NCI-H1436 treated with DMSO at 0.1 percent for 48 hours (cell line): ENCODE measurements at regions not wholly inside any gene's neighbourhood (a gene's known extent, or its start where the extent isn't known, plus 50 kb on each side); places are given as distances from the start of the nearest gene placed in this dataset.

Experiments used
- DNase-seq: peaks from one replicate; lab custom pipeline; 2025; lab: John Stamatoyannopoulos, UW

DNA sequence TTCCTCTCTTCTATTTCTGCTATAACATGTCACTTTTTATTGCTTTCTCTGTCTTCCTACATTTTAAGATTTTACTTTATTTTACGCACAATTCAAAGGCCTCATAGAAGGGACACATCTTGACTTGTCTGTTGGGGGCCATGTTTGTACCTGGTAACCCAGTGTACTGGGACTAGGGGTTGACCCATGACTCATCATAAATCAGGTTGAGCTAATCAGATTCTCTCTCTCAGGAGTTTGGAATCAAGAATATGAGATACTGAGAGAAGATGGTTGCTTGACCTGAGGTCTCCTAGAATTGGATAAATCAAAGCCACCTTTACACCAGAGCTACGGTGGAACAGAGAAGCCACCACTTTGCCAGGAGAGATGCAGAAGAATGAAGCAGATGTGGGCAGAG lies 153.0 kb downstream of the UXS1 start:
- DNase-seq: no peak

DNA sequence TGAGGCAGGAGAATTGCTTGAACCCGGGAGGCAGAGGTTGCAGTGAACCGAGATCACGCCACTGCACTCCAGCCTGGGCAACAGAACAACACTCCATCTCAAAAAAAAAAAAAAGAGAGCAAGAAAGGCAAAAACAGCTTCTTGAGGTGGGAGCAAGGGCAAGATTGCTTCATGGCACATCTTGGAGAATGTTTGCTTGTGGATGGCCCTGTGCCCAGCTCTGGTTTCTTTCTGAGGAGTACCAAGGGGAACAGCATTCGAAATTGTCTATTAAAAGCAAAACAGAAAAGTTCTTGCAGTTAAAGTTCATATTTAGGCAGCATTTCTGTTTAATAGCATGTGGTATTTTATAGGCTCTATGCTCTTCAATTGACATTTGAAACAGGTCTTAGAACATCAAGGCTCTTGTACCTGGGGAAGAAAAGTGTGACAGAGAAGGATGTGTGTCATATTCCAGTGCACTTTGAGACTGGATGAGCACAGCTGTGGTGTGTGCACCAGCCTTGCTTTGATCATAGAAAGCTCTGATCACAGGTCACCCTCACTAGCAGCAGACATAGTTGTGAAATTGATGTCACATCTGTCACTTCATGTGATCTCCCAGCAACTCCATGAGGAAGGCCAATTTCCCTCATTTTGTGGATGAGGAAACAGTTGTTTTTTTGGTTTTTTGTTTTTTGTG lies 154.3 kb downstream of the UXS1 start:
- DNase-seq: no peak

DNA sequence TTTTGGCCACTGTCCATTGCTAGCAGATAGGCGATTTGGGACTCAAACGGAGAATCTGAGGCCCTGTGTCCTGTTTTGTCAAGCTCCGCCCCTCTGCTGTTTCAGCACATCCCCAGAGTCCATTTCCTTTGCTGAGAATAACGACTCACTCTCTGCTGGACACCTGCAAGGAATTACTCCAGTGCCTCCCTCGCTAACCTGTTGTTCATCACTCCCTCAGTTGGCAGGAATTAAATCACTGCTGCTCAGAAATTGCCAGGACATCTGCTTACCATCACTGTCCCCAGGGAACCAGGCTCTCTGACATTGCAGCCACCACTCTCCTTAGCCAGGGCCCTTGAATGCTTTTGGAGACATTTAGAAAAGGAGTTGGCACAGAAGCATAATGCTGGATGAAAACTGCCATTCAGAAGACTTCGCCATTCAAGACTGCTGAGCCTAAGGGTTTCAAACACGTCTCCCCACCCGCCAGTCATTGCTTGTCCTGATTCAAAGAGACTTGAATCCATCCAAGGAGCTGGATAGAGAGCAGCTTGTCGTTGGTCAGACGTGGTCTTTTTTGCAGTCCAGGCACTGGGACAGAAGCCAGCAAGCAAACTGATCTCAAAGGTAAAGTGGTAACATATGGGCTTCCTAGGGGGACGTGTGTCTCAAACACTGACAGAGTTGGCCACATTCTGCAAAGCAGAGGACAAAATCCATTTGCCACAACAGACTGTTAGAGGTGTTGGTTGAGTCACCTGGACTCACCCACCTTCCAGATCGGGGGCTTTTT lies 155.3 kb downstream of the UXS1 start:
- DNase-seq: no peak

DNA sequence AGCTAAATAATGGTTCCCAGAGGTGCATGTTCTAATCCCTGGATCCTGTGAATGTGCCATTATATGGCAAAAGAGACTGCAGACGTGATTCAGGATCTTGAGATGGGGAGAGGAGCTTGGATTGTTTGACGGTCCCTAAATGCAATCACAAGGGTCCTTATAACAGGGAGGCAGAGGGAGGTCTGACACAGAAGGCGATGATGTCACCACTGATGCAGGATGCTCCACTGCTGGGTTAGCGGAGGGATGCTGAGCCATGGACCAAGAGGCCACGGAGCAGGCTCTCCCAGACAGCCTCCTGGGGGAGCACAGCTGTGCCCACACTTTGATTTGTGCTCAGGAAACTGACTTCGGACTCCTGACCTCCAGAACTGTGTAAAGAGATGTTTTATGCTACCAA lies 156.2 kb downstream of the UXS1 start:
- no peak for DNase-seq

DNA sequence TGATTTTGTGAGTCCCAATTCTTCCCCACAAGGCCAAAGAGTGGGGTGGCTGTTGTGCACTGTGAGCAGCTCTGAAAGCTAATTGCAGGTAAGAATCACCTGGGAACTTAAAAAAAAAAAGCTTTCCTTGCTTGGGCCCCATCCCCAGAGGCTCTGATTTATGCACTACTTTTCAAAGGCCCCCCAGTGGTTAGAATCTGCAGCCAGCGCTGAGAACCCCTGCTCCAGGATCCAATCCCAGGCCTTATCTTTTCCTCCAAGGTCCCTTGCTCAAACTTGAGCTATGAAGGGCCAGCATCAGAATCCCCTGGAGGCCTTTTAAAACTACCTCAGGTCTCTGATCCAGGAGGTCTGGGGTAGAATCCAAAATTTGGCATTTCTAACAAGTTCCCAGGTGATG lies 156.8 kb downstream of the UXS1 start:
- no peak for DNase-seq

DNA sequence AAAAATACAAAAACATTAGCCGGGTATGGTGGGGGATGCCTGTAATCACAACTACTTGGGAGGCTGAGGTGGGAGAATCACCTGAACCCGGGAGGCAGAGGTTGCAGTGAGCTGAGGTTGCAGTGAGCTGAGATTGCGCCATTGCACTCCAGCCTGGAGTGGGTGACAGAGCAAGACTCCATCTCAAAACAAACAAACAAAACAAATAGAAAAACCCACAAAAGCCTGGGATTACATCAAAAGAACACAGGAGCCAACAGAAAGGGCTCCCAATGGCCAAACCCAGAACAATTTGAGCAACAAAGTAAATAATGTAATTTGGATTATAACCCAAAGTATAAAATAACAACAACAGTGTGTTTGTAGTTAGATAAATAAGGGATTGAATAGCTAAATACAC lies 159.8 kb downstream of the UXS1 start:
- DNase-seq: no peak

DNA sequence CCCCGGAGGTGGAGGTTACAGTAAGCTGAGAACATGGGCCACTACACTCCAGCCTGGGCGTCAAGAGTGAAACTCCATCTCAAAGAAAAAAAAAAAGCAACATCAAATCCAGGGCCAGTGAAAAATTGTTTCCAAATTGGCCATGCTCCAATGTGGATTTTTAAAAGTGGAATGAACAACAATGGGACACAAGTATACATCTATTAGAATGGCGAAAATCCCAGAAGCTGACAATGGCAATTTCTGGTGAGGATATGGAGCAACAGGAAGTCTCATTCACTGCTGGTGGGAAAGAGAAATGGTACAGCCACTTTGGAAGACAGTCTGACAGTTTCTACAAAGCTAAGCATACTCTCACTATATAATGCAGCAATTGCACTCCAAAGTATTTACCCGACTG lies 161.4 kb downstream of the UXS1 start:
- no peak for DNase-seq

DNA sequence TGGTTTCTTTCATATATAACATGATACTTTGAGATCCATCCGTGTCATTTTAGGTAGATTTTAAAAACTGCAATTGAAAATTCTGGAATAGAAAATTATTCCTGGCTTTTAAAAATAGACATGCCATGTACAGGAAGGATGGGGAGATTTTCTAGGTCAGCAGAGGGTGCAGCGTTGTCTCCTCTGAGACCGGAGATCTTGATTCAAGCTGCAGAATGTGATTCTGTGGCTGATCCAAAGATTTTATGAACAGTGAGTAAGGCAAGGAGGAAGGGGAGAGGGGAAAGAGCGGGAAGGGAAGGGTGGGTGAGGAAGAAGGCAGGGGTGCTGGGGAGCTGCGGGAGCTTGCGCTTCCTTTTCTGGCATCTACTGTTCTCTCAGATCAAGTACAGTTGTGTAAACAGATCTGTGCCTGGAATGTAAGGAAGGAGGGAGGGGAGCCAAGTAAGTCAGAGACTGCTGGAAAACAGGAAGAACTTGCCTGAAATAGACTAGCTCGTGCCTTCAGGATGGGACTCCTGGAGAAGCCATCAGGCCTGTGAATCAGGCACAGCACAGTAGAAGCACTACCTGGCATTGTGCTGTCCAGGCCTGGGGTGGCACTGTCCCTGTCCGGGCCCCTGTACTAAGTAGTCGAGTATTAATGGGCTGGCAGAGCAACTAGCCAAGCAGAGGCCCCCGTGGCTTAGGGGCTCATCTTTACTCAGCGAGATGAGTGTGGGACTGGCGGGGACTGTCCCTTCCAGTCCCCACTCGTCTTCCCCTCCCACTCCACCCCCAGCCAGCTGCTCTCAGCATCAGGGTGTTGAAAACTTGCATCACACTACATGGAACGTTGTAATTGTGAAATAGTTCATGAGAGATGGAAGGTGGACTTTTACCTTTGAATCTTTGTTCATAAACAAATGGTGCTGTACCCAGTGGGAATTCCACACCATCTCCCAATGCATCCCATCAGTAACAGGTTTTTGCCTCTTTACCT lies 163.5 kb downstream of the UXS1 start:
- no peak for DNase-seq

DNA sequence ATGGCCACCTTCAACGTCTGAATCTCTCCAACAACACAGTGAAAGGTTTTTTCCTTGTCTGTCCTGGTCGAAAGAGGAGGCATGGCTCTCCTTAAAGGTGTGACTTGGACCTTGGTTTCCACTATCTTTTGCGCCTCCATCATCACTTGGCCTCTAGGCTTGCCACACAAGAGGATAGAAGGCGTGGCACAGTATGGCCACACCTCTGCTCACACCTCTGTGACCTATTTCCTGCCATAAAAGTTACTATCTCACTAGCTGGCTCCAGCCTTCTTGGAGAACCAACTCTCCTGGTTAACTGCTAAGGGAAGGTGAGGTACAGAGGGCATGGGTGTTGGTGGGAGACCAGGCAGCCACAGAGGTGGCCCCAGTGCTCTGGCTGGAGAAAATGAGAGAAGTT lies 165.9 kb downstream of the UXS1 start:
- DNase-seq: no peak

DNA sequence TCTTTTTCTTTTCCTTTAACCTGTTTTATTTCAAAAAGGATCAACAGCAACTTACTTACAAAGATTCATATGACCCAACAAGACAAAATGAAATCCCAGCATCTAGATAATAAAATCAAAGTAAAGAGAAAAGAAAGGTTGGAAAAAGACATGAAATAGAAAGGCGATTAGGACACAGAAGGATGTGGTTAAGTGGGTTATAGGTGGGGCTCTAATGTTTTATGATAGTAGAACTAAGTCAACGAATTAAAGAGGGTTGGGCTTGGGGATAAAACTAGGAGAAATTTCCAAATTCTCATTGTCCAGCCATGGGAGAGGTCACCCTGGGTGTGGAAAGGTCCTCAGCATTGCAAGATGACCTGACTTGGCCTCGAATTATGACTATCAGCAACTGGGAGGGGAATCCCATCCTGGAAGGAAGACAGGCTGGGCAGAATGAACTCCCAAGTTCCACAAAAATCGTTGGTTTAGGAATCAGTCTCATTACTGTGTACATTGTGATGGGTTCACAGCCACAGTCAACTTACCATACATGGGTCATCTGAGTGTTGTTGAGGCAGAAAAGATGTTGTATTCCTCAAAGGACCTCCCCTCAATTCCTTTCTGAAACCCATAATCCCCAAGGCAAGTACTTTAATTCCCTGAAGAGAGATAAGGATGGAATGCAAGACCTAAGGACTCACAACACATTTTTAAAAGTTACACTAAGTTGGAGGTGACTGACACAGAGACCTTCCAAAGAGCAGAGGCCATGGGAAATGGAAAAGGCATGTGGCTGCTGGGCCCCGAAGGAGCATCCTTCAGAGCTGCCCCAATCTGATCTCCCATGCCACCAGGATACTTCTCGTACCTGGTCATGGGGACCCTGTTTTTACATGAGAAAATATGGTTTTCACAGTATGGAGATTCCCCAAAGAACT lies 167.6 kb downstream of the UXS1 start:
- DNase-seq: no peak

DNA sequence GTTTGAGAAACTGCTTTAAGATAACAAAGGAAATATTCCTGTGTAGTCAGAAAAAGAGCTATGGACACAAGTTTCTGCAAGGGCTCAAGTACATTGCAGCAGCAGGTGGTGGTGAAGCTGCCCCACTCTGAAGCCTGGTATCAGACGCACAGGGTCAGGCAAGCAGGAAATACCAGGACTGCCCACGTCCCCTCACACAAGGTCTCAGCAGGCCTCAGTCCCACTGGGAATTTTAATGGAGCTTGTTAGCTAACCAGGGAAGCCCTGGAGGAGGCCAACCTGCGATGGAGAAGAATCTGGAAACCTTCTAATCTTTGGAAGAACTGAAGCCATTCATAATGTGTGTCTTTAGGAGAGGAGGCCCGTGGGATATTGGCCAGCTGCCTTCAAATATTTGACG lies 168.3 kb downstream of the UXS1 start:
- no peak for DNase-seq

DNA sequence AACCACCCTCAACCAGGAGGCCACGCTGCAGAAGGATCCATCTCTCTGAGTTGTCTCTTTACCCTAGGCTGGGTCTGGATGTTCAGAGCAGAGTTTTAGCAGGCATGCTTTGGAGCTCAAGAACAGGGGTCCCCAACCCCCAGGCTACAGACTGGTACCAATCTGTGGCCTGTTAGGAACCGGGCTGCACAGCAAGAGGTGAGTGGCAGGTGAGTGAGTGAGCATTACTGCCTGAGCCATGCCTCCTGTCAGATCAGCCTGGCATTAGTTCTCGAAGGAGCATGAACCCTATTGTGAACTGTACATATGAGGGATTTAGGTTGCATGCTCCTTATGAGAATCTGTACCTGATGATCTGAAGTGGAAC lies 172.5 kb downstream of the UXS1 start:
- no peak for DNase-seq

DNA sequence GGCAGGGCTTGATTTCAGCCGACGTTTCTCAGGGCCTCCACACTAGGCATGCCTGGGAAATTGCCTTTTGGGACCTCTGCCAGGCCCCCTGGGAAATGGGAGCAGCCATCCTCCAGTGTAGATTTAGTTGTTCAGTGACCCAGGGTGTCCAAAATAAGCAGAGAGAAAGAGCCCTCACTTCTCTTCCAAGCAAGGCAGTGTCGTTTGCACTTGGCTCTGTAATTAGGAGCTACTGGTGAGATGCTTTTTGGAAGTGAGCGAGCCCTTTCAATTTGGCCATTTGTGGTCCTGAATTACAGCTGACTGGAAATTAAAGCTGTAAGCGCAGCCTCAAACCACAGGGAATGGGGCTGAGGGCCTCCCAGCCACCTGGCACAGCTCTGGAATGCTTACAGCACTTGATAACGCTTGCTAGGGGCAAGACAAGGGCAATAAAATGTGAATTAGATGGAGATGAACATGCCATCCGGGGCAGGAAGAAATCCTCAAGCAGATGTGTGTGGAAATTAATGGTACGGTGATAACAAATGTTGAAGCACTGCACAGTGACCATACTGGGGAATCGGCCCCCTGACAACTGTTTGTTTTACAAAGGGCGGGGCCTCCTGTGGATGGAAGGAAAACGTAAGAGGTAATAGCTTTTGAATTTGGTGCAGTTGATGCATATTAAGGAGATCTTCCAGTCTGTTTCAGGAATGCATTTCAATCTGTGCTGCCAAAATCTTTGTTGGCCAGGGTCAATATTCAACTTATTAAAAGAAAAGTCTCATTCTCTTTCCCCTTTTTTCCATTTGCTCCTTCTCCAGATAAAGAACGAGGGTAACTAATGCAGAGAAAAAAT lies 173.1 kb downstream of the UXS1 start:
- no peak for DNase-seq

DNA sequence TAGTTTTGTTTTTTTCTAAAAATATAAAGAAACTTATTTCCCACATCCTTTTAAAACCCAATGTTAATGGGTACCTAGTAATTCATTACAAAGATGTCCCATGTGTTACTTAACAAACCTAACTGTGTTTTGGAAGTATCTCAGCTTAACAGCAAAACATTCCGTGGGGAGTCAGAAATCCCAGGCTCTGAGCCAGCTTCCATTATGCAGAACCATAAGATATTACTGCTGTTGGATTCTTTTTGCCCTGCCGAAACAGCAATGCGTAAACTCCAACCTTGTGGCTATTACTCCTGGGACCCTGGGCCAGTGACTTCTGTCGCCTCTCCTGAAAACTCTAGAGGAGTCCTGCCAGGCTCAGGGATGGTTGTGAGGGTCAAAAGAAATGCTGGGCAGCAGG lies 174.1 kb downstream of the UXS1 start:
- no peak for DNase-seq

DNA sequence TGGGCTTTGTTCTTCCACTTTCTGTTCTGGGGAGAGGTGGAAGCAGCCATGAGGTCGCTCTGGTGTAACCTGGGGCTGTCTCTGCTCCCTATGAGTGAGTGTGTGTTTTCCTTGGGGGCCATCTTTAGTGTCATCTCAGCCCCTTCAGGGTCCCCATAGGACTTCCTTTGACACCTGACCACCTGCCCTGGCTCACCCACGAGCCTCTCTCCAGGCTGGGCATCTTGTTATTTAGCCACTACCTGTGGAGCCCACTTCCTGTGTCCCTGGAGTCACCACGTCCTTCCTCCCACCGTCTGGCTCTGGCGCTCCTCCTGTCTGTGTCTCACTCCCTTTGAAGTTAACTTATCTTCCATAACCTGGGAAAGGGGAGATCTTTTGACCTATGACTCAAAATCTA lies 176.0 kb downstream of the UXS1 start:
- DNase-seq: no peak

DNA sequence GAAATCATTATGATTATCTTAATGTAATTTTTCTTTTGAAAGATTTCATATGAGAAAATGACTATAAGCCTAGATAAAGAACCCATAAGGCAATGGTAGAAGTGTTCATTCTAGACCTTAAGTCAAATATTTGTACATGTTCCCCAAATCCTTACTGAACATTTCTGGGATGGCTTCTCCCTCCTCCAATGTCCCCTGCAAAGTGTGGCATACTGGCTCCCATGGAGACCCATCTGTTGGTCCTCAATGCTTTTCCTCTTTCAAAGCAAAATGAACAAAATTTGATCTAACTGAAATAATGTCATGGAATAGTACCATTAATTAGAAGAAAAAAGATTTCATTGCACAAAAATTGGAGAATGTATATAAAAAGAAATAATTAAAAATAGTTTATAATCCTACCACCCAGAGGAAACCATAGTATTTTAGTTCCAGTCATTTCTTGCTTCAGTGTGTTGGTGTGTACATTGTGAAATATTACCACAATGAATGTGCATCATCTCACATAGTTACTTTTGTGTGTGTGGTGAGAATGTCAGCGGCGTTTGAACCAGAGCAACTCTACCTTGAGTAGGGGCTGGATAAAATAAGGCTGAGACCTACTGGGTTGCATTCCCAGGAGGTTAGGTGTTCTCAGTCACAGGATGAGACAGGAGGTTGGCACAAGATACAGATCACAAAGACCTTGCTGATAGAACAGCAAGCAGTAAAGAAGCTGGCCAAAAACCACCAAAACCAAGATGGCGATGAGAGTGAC lies 181.3 kb downstream of the UXS1 start:
- no peak for DNase-seq

DNA sequence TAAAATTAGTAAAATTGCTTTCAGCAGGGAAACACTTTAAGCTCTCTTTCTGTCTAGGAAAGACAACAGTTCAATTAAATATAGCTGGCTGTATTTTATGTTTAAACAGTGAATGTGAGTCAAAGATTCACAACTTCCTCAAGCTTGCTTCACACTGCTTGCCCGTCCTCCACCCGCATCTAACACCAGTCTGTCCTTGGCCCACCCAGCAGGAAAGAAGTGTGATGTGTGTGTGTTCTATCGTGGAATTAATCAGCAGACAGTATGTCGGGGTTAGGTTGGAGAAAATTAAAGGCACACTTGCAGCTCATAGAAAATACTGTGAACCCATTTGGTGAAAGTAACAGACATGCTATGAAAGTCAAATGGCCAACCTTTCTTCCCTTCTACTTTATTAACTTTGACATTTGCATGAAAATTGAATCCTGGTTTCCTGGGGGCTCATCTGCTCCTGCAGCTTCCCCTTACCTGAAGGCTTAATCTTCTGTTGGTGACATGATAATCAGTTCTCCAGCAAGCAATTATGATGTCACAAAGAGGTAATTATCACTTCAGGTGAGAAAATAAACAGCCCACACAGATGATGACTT lies 182.0 kb downstream of the UXS1 start:
- no peak for DNase-seq

DNA sequence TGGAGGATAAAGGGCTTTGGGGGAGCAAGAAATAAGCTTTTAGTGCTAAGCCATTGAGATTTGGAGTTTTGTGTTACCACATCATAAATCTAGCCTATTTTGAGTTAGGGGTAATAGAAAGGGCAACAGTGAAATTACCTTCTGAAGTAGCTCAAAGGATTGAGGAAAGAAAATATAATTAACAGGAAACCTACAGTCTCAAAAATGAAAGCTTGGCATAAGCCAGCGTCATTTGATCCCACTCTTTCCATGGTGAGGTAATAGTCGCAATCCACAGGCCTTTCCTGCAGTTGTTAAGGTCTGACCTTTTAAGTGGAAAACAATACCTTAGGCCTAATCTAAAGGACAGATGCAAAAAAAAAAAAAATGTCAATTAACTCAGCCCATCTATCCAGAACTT lies 182.7 kb downstream of the UXS1 start:
- DNase-seq: no peak

DNA sequence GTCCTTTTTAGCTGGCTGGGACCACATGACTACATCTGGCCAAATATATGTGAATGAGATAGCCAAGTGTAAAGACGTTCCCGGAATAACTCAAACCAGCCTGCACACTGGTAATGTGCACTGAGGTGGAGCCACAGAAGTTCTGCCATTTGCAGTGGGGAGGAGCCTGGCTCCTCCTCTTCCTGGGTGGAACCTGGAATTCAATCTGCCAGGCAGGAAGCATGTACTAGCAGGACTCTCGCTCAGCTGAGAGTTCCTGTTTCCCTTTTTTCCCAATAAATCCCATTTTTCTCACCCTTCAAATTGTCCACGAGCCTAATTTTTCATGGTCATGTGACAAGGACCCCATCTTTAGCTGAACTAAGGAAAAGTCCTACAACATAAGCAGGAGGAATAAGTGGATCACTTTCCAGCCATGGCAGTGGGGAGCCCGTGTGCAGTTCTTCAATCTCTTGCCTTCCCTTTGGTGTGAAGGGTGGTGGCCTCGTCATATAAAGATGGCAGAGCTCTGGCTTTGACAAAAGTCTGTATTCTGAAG lies 183.2 kb downstream of the UXS1 start:
- no peak for DNase-seq
